Natural killer cell treated with Interleukin-12 subunit alpha and Interleukin-12 subunit beta and Interleukin-15 and Interleukin-18, amount 100 ng/mL, for 72 hours (primary cell): ENCODE measurements at regions not wholly inside any gene's neighbourhood (a gene's known extent, or its start where the extent isn't known, plus 50 kb on each side); places are given as distances from the start of the nearest gene placed in this dataset.
"Not testable (repeated sequence)": the region's sequence is repeated elsewhere in the genome, so short reads cannot be mapped to it uniquely, and the experiment has no call there.

ENCODE experiments used
- ATAC-seq, 2 donors: fragments of 150-1000 bp; cut with Tn5 transposase in 1 of 2; sonication (Bioruptor Pico), chemical (Tn5 transposase) in 1 of 2; 2 replicates each; pipeline ENCODE4 v1.10.0; 2021
- DNase-seq: peaks from one replicate; pipeline ENCODE4 v3.0.0; 2022; ENCODE audit warnings: low spot score
- H3K27ac Mint-ChIP-seq, 2 donors: 1 replicate in 1 of 2; 2 replicates in 1 of 2; pipeline ENCODE4 v1.8.0; 2022; ENCODE audit warnings: mixed read lengths in 2 of 2, mild to moderate bottlenecking in 1 of 2, moderate library complexity in 1 of 2
- H3K27me3 Mint-ChIP-seq, 2 donors: 1 replicate in 1 of 2; 2 replicates in 1 of 2; pipeline ENCODE4 v1.8.0; 2022; ENCODE audit warnings: mixed read lengths in 2 of 2
- H3K36me3 Mint-ChIP-seq: one replicate; pipeline ENCODE4 v1.8.0; 2022; ENCODE audit warnings: mixed read lengths
- H3K4me1 Mint-ChIP-seq, 2 donors: 1 replicate in 1 of 2; 2 replicates in 1 of 2; pipeline ENCODE4 v1.8.0; 2022; ENCODE audit warnings: low read depth in 2 of 2, mixed read lengths in 2 of 2, mild to moderate bottlenecking in 1 of 2
- H3K4me3 Mint-ChIP-seq: one replicate; pipeline ENCODE4 v1.8.0; 2022; ENCODE audit warnings: mixed read lengths
- H3K9me3 Mint-ChIP-seq: 2 replicates; pipeline ENCODE4 v1.8.0; 2022; ENCODE audit warnings: mixed read lengths

DNA sequence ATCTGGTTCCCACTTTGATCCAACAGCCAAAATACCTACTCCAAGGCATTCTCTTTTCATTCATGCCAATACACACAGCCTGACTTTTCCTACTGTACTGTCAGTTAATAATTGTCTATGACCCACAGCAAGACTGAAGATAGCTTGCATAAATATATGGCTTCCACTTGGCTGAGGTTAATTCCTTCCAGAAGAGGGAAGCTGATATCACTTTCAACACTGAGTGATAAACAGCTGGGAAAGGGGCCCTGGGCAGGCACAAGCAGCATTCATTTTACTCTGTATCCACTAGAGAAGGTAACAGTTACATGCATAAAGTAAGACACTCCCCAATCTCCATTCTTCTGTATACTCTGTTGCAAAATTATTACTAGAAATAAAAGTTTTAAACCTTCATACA is 200.2 kb upstream of the UGT8 start:
- Mint-ChIP-seq H3K4me3 (no peak overlapping the region), H3K4me1 (no peaks in the 10 kb centered on the region), H3K27me3 (no peaks in the 10 kb centered on the region), H3K36me3 (no peaks in the 10 kb centered on the region), H3K9me3 (no peaks in the 10 kb centered on the region), H3K27ac (no peak overlapping the region)
- DNase-seq (no peak), ATAC-seq (no peak)

- Mint-ChIP-seq H3K36me3 (no peaks in the 10 kb centered on the region), H3K27me3 (no peaks in the 10 kb centered on the region), H3K27ac (no peak overlapping the region), H3K4me3 (no peak overlapping the region), H3K9me3 (no peaks in the 10 kb centered on the region), H3K4me1 (no peaks in the 10 kb centered on the region)
- no peak for ATAC-seq
- DNase-seq: no peak
These were observed 199.5 kb upstream of the UGT8 start for GRCh38 chr4:114399105-114399504.

DNA sequence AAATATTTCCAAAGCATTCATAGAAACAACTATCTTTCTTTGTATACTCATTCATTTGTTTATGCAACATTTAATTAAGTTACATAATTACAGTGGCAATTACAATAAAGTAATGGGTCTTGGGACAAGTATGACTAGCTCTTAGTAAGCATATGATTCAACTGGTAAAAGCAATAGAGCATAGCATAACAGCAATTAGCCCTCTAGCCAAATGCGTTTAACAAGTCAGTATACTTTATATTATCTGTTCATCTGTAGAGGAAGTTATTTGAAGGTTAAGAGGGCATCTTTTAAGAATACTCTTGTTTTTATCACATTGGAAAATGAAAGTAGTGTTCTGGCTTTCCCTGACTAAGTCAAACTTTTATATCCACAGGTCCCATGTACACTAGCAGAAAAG is 198.1 kb upstream of the UGT8 start:
- ATAC-seq (no peak), DNase-seq (no peak)
- no peak overlapping the region for H3K4me3 Mint-ChIP-seq
- no peaks in the 10 kb centered on the region for H3K36me3 Mint-ChIP-seq
- H3K4me1 Mint-ChIP-seq: no peaks in the 10 kb centered on the region
- H3K27ac Mint-ChIP-seq: no peak overlapping the region
- no peaks in the 10 kb centered on the region for H3K27me3 Mint-ChIP-seq
- H3K9me3 Mint-ChIP-seq: peaks cover 3% of the 10 kb centered on the region

DNA sequence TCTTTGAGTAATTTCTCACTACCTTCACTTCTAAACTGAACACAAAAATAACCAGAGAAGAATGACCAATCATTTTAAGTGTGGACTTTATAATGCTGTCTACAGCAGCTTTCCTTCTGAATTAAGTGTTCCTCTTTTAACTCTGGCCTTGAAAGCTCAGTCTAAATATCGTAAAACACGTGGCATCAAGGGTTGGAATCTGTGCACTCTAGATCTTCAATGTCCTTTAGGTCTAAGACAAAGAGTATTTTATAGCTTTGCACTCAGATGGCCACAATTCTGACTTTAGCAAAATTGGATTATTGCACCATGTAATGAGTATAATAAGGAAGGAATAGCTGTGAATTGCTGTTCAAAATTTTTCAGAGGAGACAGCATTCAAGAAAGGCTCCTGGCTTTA is 197.1 kb upstream of the UGT8 start:
- ATAC-seq (no peak), DNase-seq (no peak)
- Mint-ChIP-seq H3K4me1 (no peaks in the 10 kb centered on the region), H3K27ac (no peak overlapping the region), H3K36me3 (no peaks in the 10 kb centered on the region), H3K9me3 (peaks cover 3% of the 10 kb centered on the region), H3K27me3 (no peaks in the 10 kb centered on the region), H3K4me3 (no peak overlapping the region)

DNA sequence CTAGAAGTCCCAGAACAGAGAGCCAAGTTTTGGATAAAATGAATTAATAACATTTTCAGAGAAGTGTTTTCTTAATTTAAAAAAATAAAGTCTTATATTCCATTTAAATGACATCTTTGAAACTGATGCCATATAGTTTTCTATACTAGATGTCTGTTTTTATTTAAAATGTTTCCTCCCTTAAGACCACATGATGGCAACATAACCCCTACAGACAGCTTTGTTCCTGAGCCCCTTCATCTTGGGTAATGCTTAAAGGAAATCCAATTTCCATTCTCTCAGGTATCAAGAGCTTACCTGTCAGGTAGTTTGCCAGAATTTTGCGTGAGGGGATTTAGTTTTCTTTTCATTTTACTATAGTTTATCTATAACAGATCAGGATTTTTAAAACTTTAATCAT is 181.4 kb upstream of the UGT8 start:
- Mint-ChIP-seq H3K27ac (no peak overlapping the region), H3K27me3 (no peaks in the 10 kb centered on the region), H3K4me3 (no peak overlapping the region), H3K4me1 (no peaks in the 10 kb centered on the region), H3K9me3 (peaks cover 2% of the 10 kb centered on the region), H3K36me3 (no peaks in the 10 kb centered on the region)
- no peak for DNase-seq
- no peak for ATAC-seq

GRCh38 chr4:114420069-114420468 is 178.5 kb upstream of the UGT8 start:
- no peaks in the 10 kb centered on the region for H3K27me3 Mint-ChIP-seq

DNA sequence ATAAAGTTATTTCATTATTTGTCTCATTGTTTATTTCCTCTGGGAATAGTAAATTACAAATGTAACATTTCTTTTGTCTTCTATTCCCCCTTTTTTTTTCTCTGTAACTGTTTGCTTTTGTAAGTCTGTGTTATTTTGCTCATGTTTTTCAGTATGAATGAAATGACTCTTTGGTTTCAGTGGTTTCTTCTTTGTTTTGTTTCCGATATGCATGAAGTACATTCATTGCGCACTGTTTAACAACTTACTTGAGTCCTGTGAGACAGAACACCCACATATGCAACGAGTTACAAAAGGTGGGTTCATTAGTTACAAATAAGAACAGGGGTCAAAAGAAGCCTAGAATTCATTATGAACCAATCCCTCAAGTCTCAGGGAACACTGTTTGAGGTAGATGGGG is 175.0 kb upstream of the UGT8 start:
- Mint-ChIP-seq H3K27me3 (no peaks in the 10 kb centered on the region), H3K9me3 (peaks cover 9% of the 10 kb centered on the region), H3K4me1 (no peaks in the 10 kb centered on the region), H3K4me3 (no peak overlapping the region), H3K27ac (no peak overlapping the region), H3K36me3 (no peaks in the 10 kb centered on the region)
- DNase-seq (no peak), ATAC-seq (no peak)

More at GRCh38 chr4:114420069-114420468, 178.5 kb upstream of the UGT8 start:
- Mint-ChIP-seq H3K9me3 (peaks cover 5% of the 10 kb centered on the region), H3K36me3 (no peaks in the 10 kb centered on the region), H3K27ac (no peak overlapping the region), H3K4me3 (no peak overlapping the region), H3K4me1 (no peaks in the 10 kb centered on the region)
- ATAC-seq (no peak), DNase-seq (no peak)

GRCh38 chr4:114435116-114435515 is 163.5 kb upstream of the UGT8 start:
- Mint-ChIP-seq H3K36me3 (no peaks in the 10 kb centered on the region), H3K9me3 (peaks cover 14% of the 10 kb centered on the region), H3K4me1 (no peaks in the 10 kb centered on the region), H3K27ac (no peak overlapping the region), H3K4me3 (no peak overlapping the region), H3K27me3 (no peaks in the 10 kb centered on the region)
- no peak for ATAC-seq
- DNase-seq: no peak

DNA sequence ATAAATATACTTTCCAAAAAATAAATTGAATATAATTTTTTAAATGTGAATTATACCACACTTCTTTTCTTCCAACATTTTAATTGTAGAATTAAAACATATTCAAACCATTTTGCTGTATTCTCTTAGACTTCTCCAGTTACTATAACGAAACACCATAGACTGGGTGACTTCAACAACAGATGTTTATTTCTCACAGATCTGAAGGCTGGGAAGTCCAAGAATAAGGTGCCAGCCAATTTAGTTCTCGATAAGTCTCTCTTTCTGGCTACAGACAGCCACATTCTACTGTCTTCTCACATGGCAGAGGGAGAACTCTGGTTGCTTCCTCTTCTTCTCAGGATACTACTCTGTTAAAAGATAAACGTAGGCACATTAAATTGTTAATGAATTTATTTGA is 155.8 kb upstream of the UGT8 start:
- DNase-seq: no peak
- Mint-ChIP-seq H3K9me3 (peaks cover 4% of the 10 kb centered on the region), H3K27ac (no peak overlapping the region), H3K36me3 (no peaks in the 10 kb centered on the region), H3K27me3 (no peaks in the 10 kb centered on the region), H3K4me3 (no peak overlapping the region), H3K4me1 (no peaks in the 10 kb centered on the region)
- ATAC-seq: no peak

- DNase-seq (no peak), ATAC-seq (no peak)
- H3K27me3 Mint-ChIP-seq: no peaks in the 10 kb centered on the region
- no peak overlapping the region for H3K4me3 Mint-ChIP-seq
- no peaks in the 10 kb centered on the region for H3K36me3 Mint-ChIP-seq
- H3K27ac Mint-ChIP-seq: no peak overlapping the region
- no peaks in the 10 kb centered on the region for H3K4me1 Mint-ChIP-seq
- peaks cover 4% of the 10 kb centered on the region for H3K9me3 Mint-ChIP-seq
These were observed 154.4 kb upstream of the UGT8 start for GRCh38 chr4:114444211-114444610.

DNA sequence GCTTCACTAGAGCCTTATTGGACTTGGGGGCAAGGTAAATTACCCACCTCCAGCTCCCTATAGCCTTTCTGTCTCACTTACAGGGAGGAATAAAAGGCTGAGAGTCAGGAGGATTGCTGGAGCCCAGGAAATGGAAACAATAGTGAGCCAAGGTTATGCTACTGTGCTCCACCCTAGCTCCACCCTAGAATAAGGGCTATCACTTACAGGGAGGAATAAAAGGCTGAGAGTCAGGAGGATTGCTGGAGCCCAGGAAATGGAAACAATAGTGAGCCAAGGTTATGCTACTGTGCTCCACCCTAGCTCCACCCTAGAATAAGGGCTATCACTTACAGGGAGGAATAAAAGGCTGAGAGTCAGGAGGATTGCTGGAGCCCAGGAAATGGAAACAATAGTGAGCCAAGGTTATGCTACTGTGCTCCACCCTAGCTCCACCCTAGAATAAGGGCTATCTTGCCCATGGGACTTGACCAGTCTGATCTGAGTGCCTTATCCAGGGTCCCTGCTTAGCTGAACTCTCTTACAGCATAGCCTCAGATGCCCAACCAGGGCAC is 150.6 kb upstream of the UGT8 start:
- not testable (repeated sequence) for H3K4me3 Mint-ChIP-seq, DNase-seq, H3K27ac Mint-ChIP-seq, H3K36me3 Mint-ChIP-seq, H3K4me1 Mint-ChIP-seq, H3K27me3 Mint-ChIP-seq
- peak; percentile 13 to 15 for ATAC-seq
- H3K9me3 Mint-ChIP-seq: peaks cover 12% of the 10 kb centered on the region

DNA sequence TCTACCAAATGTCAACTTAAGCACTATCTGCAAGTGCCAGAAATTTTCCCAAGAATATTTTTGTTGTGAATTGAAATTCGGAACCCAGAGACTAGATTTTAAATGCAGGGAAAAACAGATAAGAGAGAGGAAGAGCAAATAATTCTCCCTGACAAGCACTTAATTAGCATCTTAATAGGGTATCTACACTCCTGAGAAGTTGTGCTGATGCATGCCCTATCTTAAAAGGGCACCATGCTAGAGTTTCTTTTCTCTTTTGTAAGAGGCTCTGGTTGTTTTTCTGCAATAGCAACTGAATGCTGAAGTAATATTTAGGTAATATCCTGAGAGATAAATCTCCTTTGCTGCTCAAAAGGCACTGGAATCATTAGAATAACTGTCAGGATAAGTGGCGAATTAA is 139.9 kb upstream of the UGT8 start:
- ATAC-seq (no peak), DNase-seq (no peak)
- Mint-ChIP-seq H3K4me3 (no peak overlapping the region), H3K36me3 (no peaks in the 10 kb centered on the region), H3K4me1 (no peaks in the 10 kb centered on the region), H3K27ac (no peak overlapping the region), H3K27me3 (no peaks in the 10 kb centered on the region), H3K9me3 (peaks cover 3% of the 10 kb centered on the region)

DNA sequence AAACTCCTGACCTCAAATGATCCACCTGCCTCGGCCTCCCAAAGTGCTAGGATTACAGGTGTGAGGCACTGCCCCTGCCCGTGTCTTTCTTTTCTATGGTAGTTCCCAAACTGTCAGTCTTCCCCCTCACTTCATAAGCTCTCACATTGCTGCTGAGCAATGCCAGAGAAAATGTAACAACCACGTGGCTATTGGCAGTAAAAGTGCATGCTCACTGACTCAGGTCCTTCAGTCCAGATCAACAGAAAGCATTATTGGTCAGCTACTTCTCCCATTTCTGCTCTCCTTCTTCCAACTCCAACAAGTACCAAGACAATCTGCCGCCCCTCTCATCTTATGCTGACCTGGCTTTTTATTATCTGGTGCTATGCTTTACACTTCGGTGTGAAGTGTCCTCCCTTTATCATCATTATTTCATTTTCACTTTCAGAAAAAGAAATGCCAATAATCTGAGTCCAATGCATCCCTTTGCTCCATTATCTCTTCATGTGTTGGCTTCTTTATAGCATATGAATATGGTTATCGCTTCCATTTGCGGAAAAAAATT is 133.8 kb upstream of the UGT8 start:
- H3K4me3 Mint-ChIP-seq: no peak overlapping the region
- no peaks in the 10 kb centered on the region for H3K36me3 Mint-ChIP-seq
- DNase-seq (no peak), ATAC-seq (no peak)
- H3K9me3 Mint-ChIP-seq: no peaks in the 10 kb centered on the region
- H3K27me3 Mint-ChIP-seq: no peaks in the 10 kb centered on the region
- H3K27ac Mint-ChIP-seq: no peak overlapping the region
- H3K4me1 Mint-ChIP-seq: no peaks in the 10 kb centered on the region

DNA sequence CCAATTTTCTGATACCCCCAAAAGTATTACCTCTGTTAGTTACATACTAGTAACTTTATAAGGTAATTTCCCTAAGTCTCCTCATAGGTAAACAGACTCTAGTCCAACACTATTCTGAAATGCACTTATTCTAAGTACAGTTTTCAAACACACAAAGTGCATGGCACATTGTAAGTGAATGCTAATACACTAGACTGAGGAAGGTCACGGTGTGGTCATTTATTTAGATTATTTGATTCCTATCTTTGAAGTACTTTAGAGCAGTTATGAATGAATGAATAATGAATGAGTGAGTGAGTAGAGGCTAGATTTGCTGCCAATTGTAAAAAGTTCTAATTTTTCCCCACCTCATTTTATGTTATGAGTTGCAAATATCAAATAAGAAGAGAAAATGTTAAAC is 132.8 kb upstream of the UGT8 start:
- Mint-ChIP-seq H3K27ac (no peak overlapping the region), H3K27me3 (no peaks in the 10 kb centered on the region), H3K4me3 (no peak overlapping the region), H3K4me1 (no peaks in the 10 kb centered on the region), H3K9me3 (peaks cover 2% of the 10 kb centered on the region), H3K36me3 (no peaks in the 10 kb centered on the region)
- ATAC-seq (no peak), DNase-seq (no peak)

- H3K4me1 Mint-ChIP-seq: no peaks in the 10 kb centered on the region
- ATAC-seq: no peak
- no peak for DNase-seq
These were observed 132.3 kb upstream of the UGT8 start for GRCh38 chr4:114466299-114466698.

More at GRCh38 chr4:114466299-114466698, 132.3 kb upstream of the UGT8 start:
- Mint-ChIP-seq H3K9me3 (peaks cover 3% of the 10 kb centered on the region), H3K27ac (no peak overlapping the region), H3K36me3 (no peaks in the 10 kb centered on the region), H3K4me3 (no peak overlapping the region), H3K27me3 (no peaks in the 10 kb centered on the region)
